H1 (cell line): ENCODE measurements at regions not wholly inside any gene's neighbourhood (a gene's known extent, or its start where the extent isn't known, plus 50 kb on each side); places are given as distances from the start of the nearest gene placed in this dataset.

Experiments
- BRCA1 ChIP-seq: IDR thresholded peaks from 2 replicates; pipeline ENCODE4 v1.6.1; 2012; ENCODE audit warnings: low read depth, low read length, improper control_type of control experiment
- CEBPB ChIP-seq: IDR thresholded peaks from 2 replicates; pipeline ENCODE4 v1.6.1; 2012; ENCODE audit warnings: low read depth, low read length
- CTCF ChIP-seq, 3 experiments: IDR thresholded peaks; 1 replicate in 2 of 3; 2 replicates in 1 of 3; pipeline versions ENCODE4 v1.5.1 to v1.6.1; 2011; ENCODE audit warnings: low read length in 3 of 3, mild to moderate bottlenecking in 3 of 3, inconsistent platforms in 2 of 3, low read depth in 1 of 3, moderate library complexity in 1 of 3; ENCODE audit not compliant: insufficient read depth in 1 of 3; ENCODE audit errors: control extremely low read depth in 1 of 3
- EZH2 ChIP-seq: fragments of 200-600 bp; sonication (generic); IDR thresholded peaks from 2 replicates; pipeline ENCODE4 v1.7.1; 2012; ENCODE audit warnings: low read depth, mild to moderate bottlenecking, moderate library complexity, low read length, inconsistent platforms; ENCODE audit not compliant: severe bottlenecking
- HDAC6 ChIP-seq: IDR thresholded peaks from one replicate; pipeline ENCODE4 v1.7.1; 2012; ENCODE audit warnings: low read depth, mild to moderate bottlenecking, inconsistent platforms, low read length, moderate library complexity
- KDM1A ChIP-seq: fragments of 200-600, 300-600 bp; sonication (generic); IDR thresholded peaks from 2 replicates; pipeline ENCODE4 v1.7.1; 2016; ENCODE audit warnings: mild to moderate bottlenecking, low read length, borderline replicate concordance
- KDM4A ChIP-seq: IDR thresholded peaks from one replicate; pipeline ENCODE4 v1.7.1; 2012; ENCODE audit warnings: low read depth, mild to moderate bottlenecking, moderate library complexity, low read length, inconsistent platforms; ENCODE audit not compliant: severe bottlenecking
- MAFK ChIP-seq: IDR thresholded peaks from 2 replicates; pipeline ENCODE4 v1.6.1; 2012; ENCODE audit warnings: low read depth, mild to moderate bottlenecking, improper control_type of control experiment, low read length
- POLR2A ChIP-seq, 2 experiments: IDR thresholded peaks; 1 replicate in 1 of 2; 2 replicates in 1 of 2; pipeline ENCODE4 v1.6.1; 2011; ENCODE audit warnings: low read depth in 2 of 2, low read length in 2 of 2, mild to moderate bottlenecking in 2 of 2; ENCODE audit errors: control extremely low read depth in 1 of 2
- POLR2AphosphoS5 ChIP-seq: IDR thresholded peaks from 2 replicates; pipeline ENCODE4 v1.6.1; 2011; ENCODE audit warnings: low read depth, low read length
- RXRA ChIP-seq: IDR thresholded peaks from 2 replicates; pipeline ENCODE4 v1.6.1; 2011; ENCODE audit warnings: low read depth, mild to moderate bottlenecking, low read length, moderate library complexity; ENCODE audit not compliant: insufficient read depth
- TF ChIP-seq, protein P1 (sequence below): IDR thresholded peaks from 2 replicates; pipeline ENCODE4 v1.6.1; 2011; ENCODE audit warnings: low read length, improper control_type of control experiment
- TF ChIP-seq, protein P2 (sequence below): IDR thresholded peaks from 2 replicates; pipeline ENCODE4 v1.6.1; 2011; ENCODE audit warnings: low read depth, mild to moderate bottlenecking, low read length; ENCODE audit not compliant: insufficient read depth

- TF ChIP-seq CTCF (IDR thresholded peaks at IDR 0.05; ENCODE audit: control extremely low read depth in 1 of 3, insufficient read depth in 1 of 3, low read depth in 1 of 3, low read length in 3 of 3) (no peak), CEBPB (no peak), EZH2 (no peak), KDM1A (no peak), BRCA1 (no peak), RXRA (no peak), POLR2AphosphoS5 (no peak), HDAC6 (no peak), POLR2A (IDR thresholded peaks at IDR 0.05; ENCODE audit: control extremely low read depth in 1 of 2, low read depth in 2 of 2, low read length in 2 of 2) (no peak), KDM4A (no peak), MAFK (no peak)
- TF ChIP-seq, protein P1, sequence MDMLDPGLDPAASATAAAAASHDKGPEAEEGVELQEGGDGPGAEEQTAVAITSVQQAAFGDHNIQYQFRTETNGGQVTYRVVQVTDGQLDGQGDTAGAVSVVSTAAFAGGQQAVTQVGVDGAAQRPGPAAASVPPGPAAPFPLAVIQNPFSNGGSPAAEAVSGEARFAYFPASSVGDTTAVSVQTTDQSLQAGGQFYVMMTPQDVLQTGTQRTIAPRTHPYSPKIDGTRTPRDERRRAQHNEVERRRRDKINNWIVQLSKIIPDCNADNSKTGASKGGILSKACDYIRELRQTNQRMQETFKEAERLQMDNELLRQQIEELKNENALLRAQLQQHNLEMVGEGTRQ = no peak
- TF ChIP-seq, protein P2, sequence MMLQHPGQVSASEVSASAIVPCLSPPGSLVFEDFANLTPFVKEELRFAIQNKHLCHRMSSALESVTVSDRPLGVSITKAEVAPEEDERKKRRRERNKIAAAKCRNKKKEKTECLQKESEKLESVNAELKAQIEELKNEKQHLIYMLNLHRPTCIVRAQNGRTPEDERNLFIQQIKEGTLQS = no peak
Observed at GRCh38 chr12:113537046-113537750, 65.5 kb upstream of the LHX5 start.
